ENCODE measurements at regions not wholly inside any gene's neighbourhood (a gene's known extent, or its start where the extent isn't known, plus 50 kb on each side); places are given as distances from the start of the nearest gene placed in this dataset.

- peak in 1 of 6 experiments; percentile 20 for TF ChIP-seq CTCF (IDR thresholded peaks at IDR 0.05)
- TF ChIP-seq POLR2A (IDR thresholded peaks at IDR 0.05) = no peak
Measured at GRCh38 chr1:166785987-166786386, 53.3 kb upstream of the POGK start.

All from Peyer's patch (tissue), 4 donors.